ENCODE measurements at regions not wholly inside any gene's neighbourhood (a gene's known extent, or its start where the extent isn't known, plus 50 kb on each side); places are given as distances from the start of the nearest gene placed in this dataset.
A peak's percentile ranks its signal among the peaks of the same experiment; 100 is the strongest.
"Not testable (repeated sequence)": the region's sequence is repeated elsewhere in the genome, so short reads cannot be mapped to it uniquely, and the experiment has no call there.

DNA sequence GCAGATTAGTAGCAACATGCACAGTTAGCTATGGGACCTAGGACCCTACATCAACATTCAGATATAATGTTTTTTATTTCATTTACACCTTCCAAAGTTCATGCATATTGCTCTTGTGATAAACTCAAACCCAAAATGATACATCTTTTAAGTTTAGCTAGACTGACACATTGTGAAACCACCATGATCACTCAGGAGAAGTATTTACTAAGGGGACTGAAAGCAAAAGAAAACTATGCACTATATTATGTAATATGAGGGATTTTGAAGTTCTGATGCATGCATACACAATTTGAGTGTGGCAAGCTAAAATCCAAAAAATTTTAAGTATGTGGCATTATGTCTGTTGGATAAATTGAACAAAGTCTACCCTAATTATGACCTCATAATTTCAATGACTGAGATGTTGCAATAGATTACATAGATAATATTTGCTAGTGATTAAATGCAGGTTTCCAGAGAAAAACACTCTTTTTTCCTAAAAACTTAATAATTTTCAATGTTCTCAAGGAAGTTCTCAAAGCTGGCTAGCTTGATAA, 914.8 kb upstream of the GRIA3 start:
- DNase-seq (ENCODE audit: insufficient read length, low spot score, missing footprints), result no peak
- Histone ChIP-seq H3K27me3 (ENCODE audit: insufficient read depth, low read length) (no peaks in the 10 kb centered on the region), H3K27ac (ENCODE audit: low read depth, low read length) (no peak overlapping the region), H2AFZ (ENCODE audit: low read length) (no peak overlapping the region), H3K4me1 (ENCODE audit: insufficient read depth, low read length) (no peaks in the 10 kb centered on the region), H3K4me3 (ENCODE audit: insufficient read depth, low read length) (no peak overlapping the region), H3K36me3 (ENCODE audit: insufficient read depth, low read length) (no peaks in the 10 kb centered on the region), H3K9me3 (ENCODE audit: low read depth, low read length) (no peaks in the 10 kb centered on the region), H3K4me2 (ENCODE audit: insufficient read depth, low read length) (no peak overlapping the region), H3K79me2 (ENCODE audit: insufficient read depth, low read length) (no peaks in the 10 kb centered on the region), H4K20me1 (ENCODE audit: insufficient read depth, low read length) (no peaks in the 10 kb centered on the region)
- TF ChIP-seq, protein P1, sequence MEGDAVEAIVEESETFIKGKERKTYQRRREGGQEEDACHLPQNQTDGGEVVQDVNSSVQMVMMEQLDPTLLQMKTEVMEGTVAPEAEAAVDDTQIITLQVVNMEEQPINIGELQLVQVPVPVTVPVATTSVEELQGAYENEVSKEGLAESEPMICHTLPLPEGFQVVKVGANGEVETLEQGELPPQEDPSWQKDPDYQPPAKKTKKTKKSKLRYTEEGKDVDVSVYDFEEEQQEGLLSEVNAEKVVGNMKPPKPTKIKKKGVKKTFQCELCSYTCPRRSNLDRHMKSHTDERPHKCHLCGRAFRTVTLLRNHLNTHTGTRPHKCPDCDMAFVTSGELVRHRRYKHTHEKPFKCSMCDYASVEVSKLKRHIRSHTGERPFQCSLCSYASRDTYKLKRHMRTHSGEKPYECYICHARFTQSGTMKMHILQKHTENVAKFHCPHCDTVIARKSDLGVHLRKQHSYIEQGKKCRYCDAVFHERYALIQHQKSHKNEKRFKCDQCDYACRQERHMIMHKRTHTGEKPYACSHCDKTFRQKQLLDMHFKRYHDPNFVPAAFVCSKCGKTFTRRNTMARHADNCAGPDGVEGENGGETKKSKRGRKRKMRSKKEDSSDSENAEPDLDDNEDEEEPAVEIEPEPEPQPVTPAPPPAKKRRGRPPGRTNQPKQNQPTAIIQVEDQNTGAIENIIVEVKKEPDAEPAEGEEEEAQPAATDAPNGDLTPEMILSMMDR (IDR thresholded peaks at IDR 0.05; ENCODE audit: extremely low read depth, low read depth, low read length), result no peak

DNA sequence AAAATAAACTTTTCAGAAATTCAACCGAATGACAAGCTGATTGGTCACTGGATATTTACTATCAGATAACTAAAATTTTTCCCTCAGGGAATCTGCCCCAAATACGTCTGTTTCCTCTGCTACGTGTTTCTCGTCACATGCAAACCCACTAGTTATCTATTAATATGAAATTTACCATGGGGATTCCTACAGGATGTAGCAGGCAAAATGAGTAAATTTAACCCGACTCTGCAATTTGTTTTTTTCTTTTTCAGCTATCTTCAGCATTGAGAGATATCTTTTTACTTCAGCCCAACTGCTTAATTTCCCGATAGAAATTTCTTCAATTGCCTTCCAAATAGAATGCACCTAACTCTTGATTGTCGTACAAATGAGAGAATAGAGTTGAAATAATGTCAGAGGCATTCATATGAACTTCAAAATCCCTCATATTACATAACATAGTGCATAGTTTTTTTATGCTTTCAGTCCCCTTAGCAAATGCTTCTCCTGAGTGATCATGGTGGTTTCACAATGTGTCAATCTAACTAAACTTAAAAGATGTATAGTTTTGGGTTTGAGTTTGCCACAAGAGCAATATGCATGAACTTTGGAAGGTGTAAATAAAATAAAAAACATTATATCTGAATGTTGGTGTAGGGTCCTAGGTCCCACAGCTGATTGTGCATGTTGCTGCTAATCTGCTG, 913.1 kb upstream of the GRIA3 start:
- peak; percentile 10 for DNase-seq (ENCODE audit: insufficient read length, low spot score, missing footprints)
- Histone ChIP-seq H3K4me2 (ENCODE audit: insufficient read depth, low read length) (no peak overlapping the region), H3K9me3 (ENCODE audit: low read depth, low read length) (no peaks in the 10 kb centered on the region), H3K27ac (ENCODE audit: low read depth, low read length) (no peak overlapping the region), H3K27me3 (ENCODE audit: insufficient read depth, low read length) (no peaks in the 10 kb centered on the region), H2AFZ (ENCODE audit: low read length) (no peak overlapping the region), H3K4me1 (ENCODE audit: insufficient read depth, low read length) (no peaks in the 10 kb centered on the region), H4K20me1 (ENCODE audit: insufficient read depth, low read length) (no peaks in the 10 kb centered on the region), H3K79me2 (ENCODE audit: insufficient read depth, low read length) (no peaks in the 10 kb centered on the region), H3K4me3 (ENCODE audit: insufficient read depth, low read length) (no peak overlapping the region), H3K36me3 (ENCODE audit: insufficient read depth, low read length) (no peaks in the 10 kb centered on the region)
- TF ChIP-seq, protein P1 (IDR thresholded peaks at IDR 0.05; ENCODE audit: extremely low read depth, low read depth, low read length), result no peak

DNA sequence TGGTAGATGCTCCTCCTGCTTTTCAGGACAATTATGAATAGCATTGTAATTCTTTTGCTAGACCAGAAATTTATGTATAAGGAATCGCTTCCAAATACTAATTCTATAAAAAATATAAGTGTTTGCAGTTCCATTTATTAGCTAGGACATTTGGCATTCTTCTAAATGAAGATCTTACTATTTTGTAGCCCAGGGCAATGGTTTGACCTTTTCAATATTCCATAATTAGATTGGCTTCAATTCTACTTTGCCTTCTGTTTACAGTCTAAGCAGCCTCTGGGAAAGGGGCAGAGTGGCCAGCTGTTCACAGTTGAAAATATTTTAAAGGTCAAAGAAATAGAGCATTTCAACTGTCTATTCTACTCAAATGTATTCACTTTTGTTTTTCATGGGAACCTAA, 912.1 kb upstream of the GRIA3 start:
- no peaks in the 10 kb centered on the region for H4K20me1 ChIP-seq (ENCODE audit: insufficient read depth, low read length)
- no peak overlapping the region for H2AFZ ChIP-seq (ENCODE audit: low read length)
- H3K4me2 ChIP-seq (ENCODE audit: insufficient read depth, low read length), result no peak overlapping the region

DNA sequence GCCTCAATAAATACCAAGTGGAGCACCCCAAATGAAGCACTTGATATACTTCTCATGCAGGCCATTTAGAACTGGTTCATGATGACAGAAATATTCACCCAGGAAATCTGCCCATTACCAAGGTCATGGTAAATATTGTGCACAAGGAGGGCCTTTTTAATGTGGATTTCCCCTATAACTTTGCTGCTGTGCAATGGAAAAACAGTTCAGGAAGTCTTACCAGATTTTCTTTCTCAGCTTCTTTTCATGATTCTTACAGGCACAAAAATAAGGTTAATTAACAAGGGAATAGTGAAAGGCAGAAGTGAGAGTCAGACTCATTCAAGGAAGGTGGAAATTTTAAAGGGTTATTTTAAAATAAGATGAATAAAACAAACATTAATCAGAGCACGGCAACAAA, 904.3 kb upstream of the GRIA3 start:
- Histone ChIP-seq H3K4me3 (ENCODE audit: insufficient read depth, low read length) (no peak overlapping the region), H3K4me1 (ENCODE audit: insufficient read depth, low read length) (no peaks in the 10 kb centered on the region), H2AFZ (ENCODE audit: low read length) (no peak overlapping the region), H3K4me2 (ENCODE audit: insufficient read depth, low read length) (no peak overlapping the region), H3K36me3 (ENCODE audit: insufficient read depth, low read length) (no peaks in the 10 kb centered on the region), H3K27ac (ENCODE audit: low read depth, low read length) (no peak overlapping the region), H3K9me3 (ENCODE audit: low read depth, low read length) (no peaks in the 10 kb centered on the region), H3K79me2 (ENCODE audit: insufficient read depth, low read length) (no peaks in the 10 kb centered on the region), H3K27me3 (ENCODE audit: insufficient read depth, low read length) (no peaks in the 10 kb centered on the region), H4K20me1 (ENCODE audit: insufficient read depth, low read length) (no peaks in the 10 kb centered on the region)
- TF ChIP-seq, protein P1 (IDR thresholded peaks at IDR 0.05; ENCODE audit: extremely low read depth, low read depth, low read length), result no peak
- no peak for DNase-seq (ENCODE audit: insufficient read length, low spot score, missing footprints)

More for the DNA sequence above, 912.1 kb upstream of the GRIA3 start:
- Histone ChIP-seq H3K9me3 (ENCODE audit: low read depth, low read length) (no peaks in the 10 kb centered on the region), H3K79me2 (ENCODE audit: insufficient read depth, low read length) (no peaks in the 10 kb centered on the region), H3K27me3 (ENCODE audit: insufficient read depth, low read length) (no peaks in the 10 kb centered on the region), H3K36me3 (ENCODE audit: insufficient read depth, low read length) (no peaks in the 10 kb centered on the region), H3K4me1 (ENCODE audit: insufficient read depth, low read length) (no peaks in the 10 kb centered on the region), H3K4me3 (ENCODE audit: insufficient read depth, low read length) (no peak overlapping the region), H3K27ac (ENCODE audit: low read depth, low read length) (no peak overlapping the region)
- no peak for DNase-seq (ENCODE audit: insufficient read length, low spot score, missing footprints)
- TF ChIP-seq, protein P1 (IDR thresholded peaks at IDR 0.05; ENCODE audit: extremely low read depth, low read depth, low read length), result no peak

DNA sequence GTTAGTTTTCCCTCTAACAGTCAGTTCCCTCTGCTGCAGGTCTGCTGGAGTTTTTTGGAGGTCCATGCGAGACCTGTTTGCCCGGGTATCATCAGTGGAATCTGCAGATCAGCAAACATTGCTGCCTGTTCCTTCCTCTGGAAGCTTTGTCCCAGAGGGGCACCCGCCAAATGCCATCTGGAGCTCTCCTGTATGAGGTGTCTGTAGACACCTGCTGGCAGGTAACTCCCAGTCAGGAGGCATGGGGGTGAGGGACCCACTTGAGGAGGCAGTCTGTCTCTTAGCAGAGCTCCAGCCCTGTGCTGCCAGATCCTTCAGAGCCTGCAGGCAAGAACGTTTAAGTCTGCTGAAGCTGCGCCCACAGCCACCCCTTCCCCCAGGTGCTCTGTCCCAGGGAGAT, 884.3 kb upstream of the GRIA3 start:
- not testable (repeated sequence) for DNase-seq (ENCODE audit: insufficient read length, low spot score, missing footprints); H3K9me3 ChIP-seq (ENCODE audit: low read depth, low read length); H3K4me1 ChIP-seq (ENCODE audit: insufficient read depth, low read length); H3K4me2 ChIP-seq (ENCODE audit: insufficient read depth, low read length); H3K79me2 ChIP-seq (ENCODE audit: insufficient read depth, low read length); H3K4me3 ChIP-seq (ENCODE audit: insufficient read depth, low read length); H4K20me1 ChIP-seq (ENCODE audit: insufficient read depth, low read length); H3K27me3 ChIP-seq (ENCODE audit: insufficient read depth, low read length); H3K36me3 ChIP-seq (ENCODE audit: insufficient read depth, low read length); H2AFZ ChIP-seq (ENCODE audit: low read length); H3K27ac ChIP-seq (ENCODE audit: low read depth, low read length)

Data from osteoblast (primary cell).